ENCODE measurements at regions not wholly inside any gene's neighbourhood (a gene's known extent, or its start where the extent isn't known, plus 50 kb on each side); places are given as distances from the start of the nearest gene placed in this dataset.

DNA sequence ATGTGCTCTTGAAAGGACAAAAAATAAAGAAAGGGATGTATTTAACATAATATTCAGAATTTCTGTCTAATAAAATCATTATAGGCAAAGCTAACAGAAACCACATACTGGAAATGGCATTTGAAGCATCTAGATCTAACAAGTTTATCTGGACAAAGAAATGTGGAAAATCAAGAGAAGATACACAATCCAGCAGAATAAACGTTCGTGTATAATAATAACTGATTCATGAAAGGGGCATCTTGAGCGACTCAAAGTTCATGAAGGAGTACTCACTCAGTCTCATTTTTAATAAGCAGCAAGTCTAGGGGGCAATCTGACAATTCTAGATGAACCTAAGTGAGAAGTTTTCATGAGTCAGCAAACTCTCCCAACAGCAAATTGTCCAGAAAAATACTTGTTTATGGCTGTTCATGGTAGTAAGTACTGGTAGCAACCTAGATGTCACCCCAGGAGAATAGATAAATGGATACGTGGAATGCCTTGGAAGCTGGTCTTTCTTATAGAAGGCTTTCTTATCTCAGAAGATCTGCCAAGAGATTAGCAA lies 541.8 kb downstream of the INHBA start:
- DNase-seq = no peak

- no peak for DNase-seq
Measured at GRCh38 chr7:41156268-41156667, 546.6 kb downstream of the INHBA start.

GRCh38 chr7:41153268-41153667 lies 549.6 kb downstream of the INHBA start:
- no peak for DNase-seq

- DNase-seq = no peak
Measured at GRCh38 chr7:41152179-41152678, 550.7 kb downstream of the INHBA start.

DNA sequence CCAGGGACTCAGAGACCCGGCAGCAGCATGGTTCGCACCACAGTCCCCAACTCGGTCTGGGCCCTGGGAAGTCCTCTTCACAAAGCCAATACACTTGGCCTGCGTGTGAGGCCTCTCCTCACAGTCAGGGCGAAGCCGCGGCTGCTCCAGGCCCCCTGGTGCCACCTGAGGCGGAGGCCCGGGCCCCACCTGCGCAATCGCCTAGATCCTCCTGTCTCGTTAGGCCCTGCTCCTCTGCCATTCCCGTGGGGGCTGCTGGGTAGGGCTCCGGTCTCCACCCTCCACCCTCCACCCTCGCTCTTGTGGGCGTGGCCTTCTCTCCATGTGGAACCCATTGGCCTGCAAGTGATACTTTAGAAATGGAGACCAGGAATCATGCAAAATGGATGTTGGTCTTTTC lies 553.3 kb downstream of the INHBA start:
- DNase-seq = no peak

GRCh38 chr7:41148521-41148951 lies 554.4 kb downstream of the INHBA start:
- no peak for DNase-seq

DNA sequence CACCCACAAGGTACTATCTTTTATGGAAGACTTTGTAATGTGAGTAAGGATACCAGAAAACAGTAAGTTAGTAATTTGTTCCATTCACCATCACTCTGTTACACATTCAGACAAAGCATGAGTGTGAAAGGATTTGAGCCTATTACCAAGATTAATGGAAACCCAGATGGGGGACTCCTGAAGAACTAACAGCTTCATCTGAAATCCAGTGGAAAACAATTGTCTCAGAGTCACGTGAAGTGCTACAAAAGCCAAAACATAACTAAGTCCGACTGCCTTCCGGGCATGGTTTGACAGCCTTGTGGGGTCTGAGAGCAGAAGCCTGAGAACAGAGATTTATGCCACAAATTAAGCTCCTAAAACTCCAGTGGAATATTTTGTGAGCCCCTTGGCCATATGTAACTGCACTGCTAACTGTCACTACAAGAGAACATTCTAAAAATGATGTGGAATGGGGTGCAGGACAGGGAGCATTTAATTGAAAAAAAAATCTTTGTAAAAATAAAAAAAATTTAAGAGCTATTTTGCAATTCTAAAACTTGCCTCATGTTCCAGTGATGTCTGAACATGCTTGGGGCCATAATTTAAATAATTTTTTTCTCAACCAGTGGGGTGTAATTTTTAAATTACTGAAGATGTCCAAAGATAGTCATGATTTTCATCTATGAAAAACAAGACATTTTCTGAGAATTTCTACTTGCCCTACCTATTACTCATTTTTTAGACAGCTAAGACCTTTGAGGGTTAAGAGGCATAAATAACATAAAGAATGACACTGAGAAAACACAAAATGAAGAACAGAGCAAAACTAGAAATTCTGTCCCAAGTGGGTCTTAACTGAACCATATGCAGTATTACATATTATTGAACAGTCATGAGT lies 555.0 kb downstream of the INHBA start:
- DNase-seq = no peak

DNA sequence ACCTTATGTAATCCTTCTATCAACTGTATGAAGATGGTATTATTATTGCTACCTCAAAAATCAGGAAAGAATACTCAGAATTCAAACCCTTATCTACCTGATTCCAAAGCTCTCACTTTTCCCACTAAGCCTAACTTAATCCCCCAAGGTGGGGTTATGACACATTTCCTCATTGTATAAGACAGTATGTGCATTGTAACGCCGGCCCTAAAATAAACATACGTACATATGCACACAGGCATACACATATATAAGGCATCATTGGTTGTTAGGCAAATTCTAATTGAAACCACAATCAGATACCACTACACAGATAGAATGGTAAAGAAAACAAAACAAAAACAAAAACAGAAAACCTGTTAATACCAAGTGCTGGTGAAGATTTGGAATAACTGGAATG lies 556.5 kb downstream of the INHBA start:
- no peak for DNase-seq

DNA sequence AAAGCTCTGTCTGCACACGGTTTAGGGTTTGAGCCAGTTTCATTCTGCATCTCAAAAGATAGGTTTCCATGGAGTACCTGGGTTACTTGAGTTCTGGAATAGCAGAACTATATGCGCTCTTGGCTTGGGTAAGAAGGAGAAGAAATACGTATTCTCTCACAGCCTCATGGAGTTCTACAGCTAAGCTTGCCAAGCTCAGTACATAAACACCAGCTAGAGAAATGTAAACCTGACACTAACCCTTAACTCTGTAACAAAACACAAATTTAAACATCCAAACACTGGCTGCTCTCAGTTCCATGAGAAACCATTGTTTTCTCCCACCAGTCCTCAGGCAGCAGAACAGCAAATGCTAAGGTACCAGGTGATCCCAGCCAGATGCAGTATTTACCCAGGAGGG lies 557.2 kb downstream of the INHBA start:
- no peak for DNase-seq

- DNase-seq = no peak
Measured at GRCh38 chr7:41142904-41143473, 559.9 kb downstream of the INHBA start.

DNA sequence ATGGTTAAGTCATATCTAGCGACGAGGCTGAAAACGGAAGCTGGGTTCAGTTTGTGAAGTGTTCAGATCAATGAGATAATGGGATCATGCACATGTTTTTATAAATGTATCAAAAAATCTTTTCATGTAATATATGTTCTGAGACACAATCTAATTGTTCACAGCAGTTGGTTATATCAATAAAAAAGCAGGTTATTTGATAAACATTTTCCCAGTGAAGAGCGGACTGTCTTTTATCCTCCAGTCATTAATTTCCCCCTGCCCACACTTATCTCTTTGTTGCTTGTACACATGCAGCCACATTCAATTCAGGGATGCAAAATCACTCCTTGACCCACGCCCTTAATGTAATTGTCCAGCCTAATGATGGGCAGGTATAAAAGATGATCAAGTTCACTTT lies 563.1 kb downstream of the INHBA start:
- no peak for DNase-seq

GRCh38 chr7:41136551-41136950 lies 566.3 kb downstream of the INHBA start:
- DNase-seq = no peak

DNA sequence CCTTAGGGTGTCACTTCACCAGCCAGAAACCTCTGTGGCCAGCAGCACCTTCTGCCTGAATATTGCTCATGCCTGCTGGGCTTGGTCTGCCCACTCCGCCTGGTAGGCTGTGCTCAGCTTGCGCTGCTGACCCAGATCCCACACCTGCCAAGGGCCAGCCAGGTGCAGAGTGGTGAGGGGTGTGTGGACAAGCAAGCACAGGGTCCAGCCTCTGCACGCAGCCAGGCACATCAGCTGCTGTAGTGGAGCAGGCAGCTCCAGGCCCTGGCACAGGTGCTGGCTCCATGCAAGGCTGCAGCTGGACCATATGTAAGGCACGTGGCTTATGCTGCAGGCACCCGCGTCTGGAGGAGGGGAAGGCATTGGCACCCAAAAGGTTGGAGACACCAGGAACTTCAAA lies 567.4 kb downstream of the INHBA start:
- DNase-seq = no peak

DNA sequence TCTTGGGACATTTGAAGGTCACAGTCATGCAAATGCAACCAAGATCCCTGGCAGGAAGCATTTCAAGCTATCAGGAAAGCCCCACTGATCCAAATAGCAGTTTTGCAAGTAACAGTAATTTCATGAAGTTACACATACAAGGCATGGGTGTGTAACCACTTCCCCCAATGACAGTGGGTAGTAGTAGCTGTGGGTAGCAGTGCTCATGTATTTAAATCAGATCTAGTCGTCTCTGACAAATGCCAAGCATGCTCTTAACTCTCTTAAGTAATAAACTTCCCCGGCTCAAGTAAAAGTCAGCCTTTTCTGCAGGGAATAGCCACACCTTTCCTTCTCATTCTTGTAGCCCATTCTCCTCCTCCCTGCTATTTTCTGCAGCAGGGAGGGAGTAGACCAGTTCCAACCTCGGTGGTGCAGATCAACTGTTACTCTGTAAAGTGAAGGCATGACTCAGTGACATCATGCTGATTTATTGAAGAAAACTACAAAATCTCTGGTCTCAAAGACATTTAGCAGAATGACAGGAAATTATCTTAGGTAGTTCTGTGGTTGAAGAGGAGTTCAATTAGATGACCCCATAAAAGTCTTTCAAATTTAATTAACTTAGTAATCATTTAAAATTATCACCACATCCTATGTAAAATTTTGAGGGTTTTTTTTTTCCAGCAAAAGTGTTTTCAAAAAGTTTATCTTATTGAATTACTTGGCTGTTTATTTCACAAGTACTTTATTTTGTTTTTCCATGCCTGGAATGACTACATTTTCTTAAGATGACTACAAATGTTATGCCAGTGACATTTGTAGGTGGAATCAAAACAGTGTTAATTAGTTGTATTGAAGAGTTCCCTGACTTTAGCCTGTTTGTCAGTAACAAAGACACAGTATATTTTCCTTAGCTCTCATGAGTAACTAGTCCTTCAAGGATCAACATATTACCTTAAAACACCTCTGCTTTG lies 568.3 kb downstream of the INHBA start:
- DNase-seq = peak; percentile 82 to 97

DNA sequence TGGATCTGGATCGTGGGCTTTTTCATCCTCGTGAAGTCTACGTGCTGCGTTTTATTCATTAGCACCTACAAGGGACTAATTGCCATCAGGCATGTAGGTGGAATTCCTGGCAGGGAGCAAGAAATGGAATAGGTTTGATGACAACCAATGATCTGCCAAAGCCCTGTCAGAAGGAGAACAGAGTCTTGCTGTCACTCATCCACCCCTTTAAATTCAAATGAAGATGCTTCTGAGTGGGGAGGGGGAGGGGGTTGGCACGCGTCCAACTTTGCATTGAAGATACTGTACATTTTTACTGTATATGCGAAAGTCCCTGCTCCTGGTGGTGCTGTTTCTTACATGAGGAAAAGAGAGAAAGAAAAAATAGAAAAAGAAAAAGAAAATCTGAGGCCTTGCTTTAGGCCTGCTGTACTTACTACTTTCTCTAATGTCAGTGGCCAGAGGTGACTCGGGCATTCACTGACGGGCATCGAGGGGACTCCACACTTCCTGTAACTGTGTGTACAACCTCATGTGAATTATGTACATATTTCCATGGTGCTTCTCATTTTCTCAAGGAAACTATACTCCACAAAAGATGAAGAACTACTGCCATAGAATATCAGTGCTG lies 569.1 kb downstream of the INHBA start:
- DNase-seq = no peak

DNA sequence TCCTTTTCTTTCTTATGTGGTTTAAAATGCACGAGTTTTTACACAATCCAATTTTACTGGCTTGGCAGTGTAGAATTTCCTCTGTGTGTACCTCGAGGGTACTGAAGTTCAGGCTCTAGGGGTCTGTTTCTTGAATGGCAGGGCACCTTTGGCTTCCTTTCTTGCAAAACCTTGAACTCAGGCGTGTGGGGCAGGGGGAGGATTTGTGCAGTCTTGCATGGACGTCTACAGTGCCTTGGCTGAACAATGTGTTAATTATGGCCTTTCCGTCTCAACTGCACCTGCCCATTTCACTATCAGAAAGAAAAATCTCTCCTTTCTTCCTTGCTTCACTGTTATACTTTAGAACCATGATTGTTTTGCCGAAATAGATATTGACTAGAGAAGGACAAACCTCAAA lies 570.9 kb downstream of the INHBA start:
- DNase-seq = no peak

DNA sequence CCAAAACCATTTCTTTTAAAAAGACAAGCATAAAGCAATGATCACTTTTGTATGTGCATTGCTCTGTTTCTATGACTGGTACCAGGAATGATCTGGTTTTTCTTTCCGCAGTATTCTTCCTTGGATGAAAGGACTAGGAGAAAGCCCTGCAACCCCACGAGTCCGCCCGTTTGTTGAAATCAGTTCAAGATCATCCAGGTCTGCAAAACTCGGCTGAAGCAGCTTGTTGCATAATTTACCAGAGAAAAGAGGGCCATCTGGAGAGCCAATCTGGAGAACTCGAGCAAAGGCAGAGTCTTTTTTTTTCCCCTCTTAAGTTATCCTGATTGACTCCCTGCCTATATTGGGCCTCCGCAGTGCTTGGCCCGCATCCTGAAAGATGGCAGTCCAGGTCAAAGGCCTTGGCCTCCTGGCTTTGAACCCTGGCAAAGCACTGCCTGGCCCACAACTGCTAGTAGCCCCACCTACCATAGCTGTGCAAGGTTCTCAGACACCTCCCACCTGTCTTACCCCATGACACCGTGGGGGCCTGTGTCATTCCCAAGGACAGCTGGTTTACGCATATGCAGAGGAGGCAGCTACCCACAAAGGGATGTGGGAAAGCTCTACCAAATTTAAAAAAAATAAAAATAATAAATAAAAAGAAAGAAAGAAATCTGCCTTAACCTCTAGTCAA lies 572.2 kb downstream of the INHBA start:
- DNase-seq = no peak

DNA sequence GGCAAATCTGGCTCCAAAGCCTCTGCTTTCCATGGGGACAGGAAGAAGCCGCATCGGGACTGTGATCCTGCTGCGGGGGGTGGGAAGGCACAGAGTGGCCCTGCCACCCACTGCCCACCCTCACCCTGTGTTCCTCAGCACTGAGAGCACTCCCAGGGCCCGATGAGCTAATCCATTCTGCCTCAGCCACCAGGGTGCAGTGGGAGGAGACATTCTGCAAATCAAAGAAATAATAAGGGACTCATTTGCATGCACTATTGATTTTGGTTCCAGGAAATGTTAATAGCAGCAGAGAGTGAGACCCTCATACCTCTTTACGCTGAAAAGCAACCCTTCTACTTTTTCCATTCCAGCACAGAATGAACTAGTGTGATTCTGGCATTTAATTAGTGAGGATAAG lies 572.8 kb downstream of the INHBA start:
- DNase-seq = peak in 1 of 2 donors; percentile 12

DNA sequence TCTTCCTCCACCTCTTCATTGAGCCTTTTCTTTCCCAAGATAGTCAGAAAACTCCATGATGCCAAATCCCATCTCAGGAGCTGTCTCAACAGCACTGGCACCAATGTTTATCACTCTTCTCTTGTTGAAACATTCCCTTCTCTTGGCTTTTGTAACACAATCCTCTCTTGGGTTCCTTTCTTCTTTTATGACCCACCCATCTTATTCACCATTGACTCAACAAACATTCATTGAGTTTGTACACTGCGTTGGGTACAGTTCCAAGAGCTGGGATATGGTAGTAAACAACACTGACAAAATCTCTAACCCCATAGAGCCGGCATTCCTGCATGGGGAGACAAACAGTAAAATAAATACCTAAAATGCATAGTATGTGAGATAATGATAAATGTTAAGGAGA lies 577.5 kb downstream of the INHBA start:
- DNase-seq = no peak

DNA sequence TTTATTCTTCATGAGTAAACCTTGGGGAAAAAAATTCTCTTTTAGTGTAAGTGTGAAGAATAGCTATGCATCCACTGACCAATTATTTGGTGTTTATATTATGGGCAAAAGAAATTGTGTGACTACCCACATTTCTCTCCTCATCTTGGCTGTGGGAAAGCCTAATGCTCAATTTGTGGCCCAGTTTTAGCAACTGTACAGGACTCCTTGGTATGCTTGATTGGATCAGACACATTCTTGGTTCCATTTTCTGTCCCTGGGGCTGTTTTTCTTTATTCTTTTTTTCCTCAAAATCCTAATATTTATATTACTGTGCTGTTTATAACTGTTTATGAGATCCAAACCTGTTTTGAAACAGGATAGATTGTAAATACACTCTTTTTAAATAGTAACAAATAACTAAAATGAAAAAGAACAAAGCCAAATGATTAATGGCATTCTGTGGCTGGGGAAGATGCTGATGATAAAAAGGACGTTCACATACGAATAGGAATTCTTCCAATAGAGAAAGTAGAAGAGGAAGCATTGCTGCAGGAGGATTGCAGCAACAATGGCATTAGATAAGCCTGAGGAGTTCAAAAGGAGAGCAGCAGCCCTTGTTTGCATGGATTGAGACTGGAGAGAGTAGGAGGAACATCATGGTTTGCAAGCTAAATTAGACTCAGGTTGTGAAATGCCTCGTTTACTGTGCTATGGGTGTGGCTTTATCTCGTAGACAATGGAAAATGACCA lies 580.5 kb downstream of the INHBA start:
- DNase-seq = peak in 1 of 2 donors; percentile 67

- no peak for DNase-seq
Measured at GRCh38 chr7:41121228-41121627, 581.7 kb downstream of the INHBA start.
